B cell (primary cell): ENCODE measurements at regions not wholly inside any gene's neighbourhood (a gene's known extent, or its start where the extent isn't known, plus 50 kb on each side); places are given as distances from the start of the nearest gene placed in this dataset.
"Not testable (repeated sequence)": the region's sequence is repeated elsewhere in the genome, so short reads cannot be mapped to it uniquely, and the experiment has no call there.

Source experiments
- ATAC-seq: fragments of 200-7000 bp; cut with Tn5 transposase; one replicate; pipeline ENCODE4 v1.10.0; 2021; ENCODE audit warnings: low read depth, mild to moderate bottlenecking, moderate number of reproducible peaks, moderate library complexity
- CTCF ChIA-PET: fragments of 350-600 bp; sonication (Branson Sonifier 250); formaldehyde crosslinking; loops from one replicate; lab custom pipeline; 2021; ENCODE audit warnings: antibody characterized with exemption, inconsistent platforms; lab: Charles Lee
- POLR2A ChIA-PET: fragments of 350-600 bp; sonication (Branson Sonifier 250); formaldehyde crosslinking; loops from one replicate; lab custom pipeline; 2021; ENCODE audit warnings: antibody characterized with exemption; lab: Charles Lee
- DNase-seq: peaks from one replicate; pipeline ENCODE4 v3.0.0; 2013
- H2AFZ ChIP-seq: 2 replicates; pipeline ENCODE4 v1.6.1; 2012; ENCODE audit warnings: mild to moderate bottlenecking, low read depth, low read length; ENCODE audit not compliant: insufficient read depth, poor library complexity, severe bottlenecking
- H3K27ac ChIP-seq, 2 donors: 1 replicate in 1 of 2; 2 replicates in 1 of 2; pipeline ENCODE4 v1.5.1; 2012 to 2013; ENCODE audit warnings: low read length in 2 of 2, mild to moderate bottlenecking in 2 of 2, moderate library complexity in 1 of 2
- H3K27me3 ChIP-seq, 4 experiments: fragments of 200-600 bp in 1 of 4; sonication (generic) in 1 of 4; replicated peaks in 1 of 4; 1 replicate in 2 of 4; 2 replicates in 2 of 4; pipeline versions ENCODE4 v1.6.1 to v1.7.0; 2013 to 2016; ENCODE audit warnings: low read length in 3 of 4, mild to moderate bottlenecking in 2 of 4, mixed read lengths in 1 of 4, moderate library complexity in 1 of 4; ENCODE audit not compliant: insufficient read depth in 4 of 4, control insufficient read depth in 3 of 4; ENCODE audit errors: control extremely low read depth in 1 of 4
- H3K36me3 ChIP-seq, 2 experiments: replicated peaks in 1 of 2; 1 replicate in 1 of 2; 2 replicates in 1 of 2; pipeline versions ENCODE4 v1.6.1 to v1.7.1; 2013; ENCODE audit warnings: low read length in 1 of 2; ENCODE audit not compliant: insufficient read depth in 2 of 2, control insufficient read depth in 1 of 2; ENCODE audit errors: control extremely low read depth in 1 of 2, extremely low read depth in 1 of 2
- H3K4me1 ChIP-seq, 2 donors: fragments of 200-600 bp in 1 of 2; sonication (generic) in 1 of 2; 1 replicate in 1 of 2; 2 replicates in 1 of 2; pipeline versions ENCODE4 v1.5.1 to v1.6.1; 2013 to 2017; ENCODE audit warnings: low read length in 2 of 2; ENCODE audit not compliant: control insufficient read depth in 2 of 2, insufficient read depth in 2 of 2
- H3K4me2 ChIP-seq: replicated peaks from 2 replicates; pipeline ENCODE3; 2012; ENCODE audit warnings: mild to moderate bottlenecking, low read depth, low read length; ENCODE audit not compliant: poor library complexity, severe bottlenecking
- H3K4me3 ChIP-seq, 5 experiments: fragments of 200-600 bp in 1 of 5; sonication (generic) in 1 of 5; 1 replicate in 3 of 5; 2 replicates in 2 of 5; pipeline versions ENCODE4 v1.5.1 to v1.7.0; 2011 to 2016; ENCODE audit warnings: low read length in 4 of 5, mild to moderate bottlenecking in 4 of 5, low read depth in 2 of 5, control low read depth in 1 of 5, moderate library complexity in 1 of 5; ENCODE audit not compliant: insufficient read depth in 1 of 5; ENCODE audit errors: control extremely low read depth in 1 of 5, extremely low read depth in 1 of 5
- H3K79me2 ChIP-seq: fragments of 200-600 bp; sonication (generic); one replicate; pipeline ENCODE4 v1.6.0; 2016; ENCODE audit warnings: low read length; ENCODE audit not compliant: control insufficient read depth, insufficient read depth
- H3K9ac ChIP-seq: fragments of 200-600 bp; sonication (generic); 2 replicates; pipeline ENCODE4 v1.6.1; 2017; ENCODE audit warnings: mild to moderate bottlenecking, low read length, moderate library complexity
- H3K9me3 ChIP-seq, 3 donors: one replicate each; pipeline versions ENCODE4 v1.6.1 to v1.7.1; 2013; ENCODE audit warnings: low read length in 2 of 3; ENCODE audit not compliant: control insufficient read depth in 2 of 3, insufficient read depth in 1 of 3; ENCODE audit errors: control extremely low read depth in 1 of 3
- H4K20me1 ChIP-seq: 2 replicates; pipeline ENCODE4 v1.6.0; 2012; ENCODE audit warnings: mild to moderate bottlenecking, low read length; ENCODE audit not compliant: insufficient read depth, control insufficient read depth, poor library complexity, severe bottlenecking
- H3K27ac Mint-ChIP-seq: one replicate; pipeline ENCODE4 v1.8.0; 2021; ENCODE audit warnings: mixed read lengths
- H3K27me3 Mint-ChIP-seq: one replicate; pipeline ENCODE4 v1.8.0; 2021; ENCODE audit warnings: mixed read lengths
- H3K4me1 Mint-ChIP-seq: one replicate; pipeline ENCODE4 v1.8.0; 2021; ENCODE audit warnings: mixed read lengths
- H3K4me3 Mint-ChIP-seq: one replicate; pipeline ENCODE4 v1.8.0; 2021; ENCODE audit warnings: mixed read lengths
- H3K9me3 Mint-ChIP-seq: one replicate; pipeline ENCODE4 v1.8.0; 2022; ENCODE audit warnings: mixed read lengths; ENCODE audit not compliant: insufficient read depth
- EZH2 ChIP-seq: IDR thresholded peaks from 2 replicates; pipeline ENCODE4 v1.6.1; 2012; ENCODE audit warnings: borderline replicate concordance, low read depth, mild to moderate bottlenecking, moderate library complexity, low read length; ENCODE audit not compliant: insufficient read depth, poor library complexity, severe bottlenecking
- WGBS: methylation state at CpG from one replicate; pipeline ENCODE4 v1.1.5; 2013; ENCODE audit warnings: missing lambda C conversion rate; ENCODE audit not compliant: insufficient coverage; 5-methylcytosine and 5-hydroxymethylcytosine counted together
- intact Hi-C: fragments of 100-400 bp; cut with micrococcal nuclease; formaldehyde crosslinking; loops from one replicate; pipeline ENCODE4 v1.10.0; 2022
- TF ChIP-seq, protein P1 (sequence below): fragments of 200-600 bp; IDR thresholded peaks from one replicate; pipeline ENCODE4 v1.8.0; 2022; ENCODE audit warnings: antibody characterized with exemption, mild to moderate bottlenecking

- H3K27me3 ChIP-seq, result no peaks in the 10 kb centered on the region
- no CpG with 5 or more reads among the region's 1 CpG for WGBS
- peaks cover 0 to 3% (median 0%) of the 10 kb centered on the region in 3 donors for H3K9me3 ChIP-seq
- no peak overlapping the region for H2AFZ ChIP-seq
- TF ChIP-seq, protein P1, sequence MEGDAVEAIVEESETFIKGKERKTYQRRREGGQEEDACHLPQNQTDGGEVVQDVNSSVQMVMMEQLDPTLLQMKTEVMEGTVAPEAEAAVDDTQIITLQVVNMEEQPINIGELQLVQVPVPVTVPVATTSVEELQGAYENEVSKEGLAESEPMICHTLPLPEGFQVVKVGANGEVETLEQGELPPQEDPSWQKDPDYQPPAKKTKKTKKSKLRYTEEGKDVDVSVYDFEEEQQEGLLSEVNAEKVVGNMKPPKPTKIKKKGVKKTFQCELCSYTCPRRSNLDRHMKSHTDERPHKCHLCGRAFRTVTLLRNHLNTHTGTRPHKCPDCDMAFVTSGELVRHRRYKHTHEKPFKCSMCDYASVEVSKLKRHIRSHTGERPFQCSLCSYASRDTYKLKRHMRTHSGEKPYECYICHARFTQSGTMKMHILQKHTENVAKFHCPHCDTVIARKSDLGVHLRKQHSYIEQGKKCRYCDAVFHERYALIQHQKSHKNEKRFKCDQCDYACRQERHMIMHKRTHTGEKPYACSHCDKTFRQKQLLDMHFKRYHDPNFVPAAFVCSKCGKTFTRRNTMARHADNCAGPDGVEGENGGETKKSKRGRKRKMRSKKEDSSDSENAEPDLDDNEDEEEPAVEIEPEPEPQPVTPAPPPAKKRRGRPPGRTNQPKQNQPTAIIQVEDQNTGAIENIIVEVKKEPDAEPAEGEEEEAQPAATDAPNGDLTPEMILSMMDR, result no peak
- TF ChIP-seq EZH2, result no peak
- H3K9ac ChIP-seq, result no peak overlapping the region
- H4K20me1 ChIP-seq, result no peaks in the 10 kb centered on the region
- no peak for DNase-seq
- intact Hi-C loops, result no loop called here
- no peaks in the 10 kb centered on the region for H3K4me1 ChIP-seq
- ChIA-PET POLR2A (no interaction called here), CTCF (interaction anchor here (1.0 to 1.6 kb wide), 2 partner anchors 22 to 102 kb away, joined by 3 to 5 read pairs; no protein-coding TSS in a partner anchor)
- H3K4me1 Mint-ChIP-seq, result no peaks in the 10 kb centered on the region
- H3K36me3 ChIP-seq, result no peaks in the 10 kb centered on the region
- no peak for ATAC-seq
- H3K27ac ChIP-seq, result no peak overlapping the region
- H3K27ac Mint-ChIP-seq, result no peak overlapping the region
- H3K4me3 Mint-ChIP-seq, result no peak overlapping the region
- H3K9me3 Mint-ChIP-seq, result peaks cover 12% of the 10 kb centered on the region
- H3K4me2 ChIP-seq, result no peak overlapping the region
- no peaks in the 10 kb centered on the region for H3K27me3 Mint-ChIP-seq
- no peaks in the 10 kb centered on the region for H3K79me2 ChIP-seq
- no peak overlapping the region for H3K4me3 ChIP-seq
These were observed 87.6 kb downstream of the DRAM2 start for GRCh38 chr1:111052246-111052645.

- H3K36me3 ChIP-seq, intact Hi-C loops, H3K4me3 Mint-ChIP-seq, ATAC-seq, H3K4me3 ChIP-seq, H3K9ac ChIP-seq, H3K27ac Mint-ChIP-seq, H4K20me1 ChIP-seq, H3K4me2 ChIP-seq, H2AFZ ChIP-seq, H3K27ac ChIP-seq, H3K4me1 Mint-ChIP-seq, H3K4me1 ChIP-seq, H3K27me3 ChIP-seq, H3K9me3 ChIP-seq, DNase-seq, H3K9me3 Mint-ChIP-seq, H3K79me2 ChIP-seq, H3K27me3 Mint-ChIP-seq: not testable (repeated sequence)
- ChIA-PET CTCF (interaction anchor here (0.6 to 2.1 kb wide), 2 partner anchors 18 to 197 kb away, joined by 3 to 13 read pairs; no protein-coding TSS in a partner anchor), POLR2A (interaction anchor here (0.7 kb wide), 1 partner anchor 209 kb away, joined by 3 read pairs; no protein-coding TSS in a partner anchor)
- WGBS, result no CpG with 5 or more reads among the region's 1 CpG
These were observed 84.5 kb upstream of the LRIF1 start for GRCh38 chr1:111048253-111048652.
